KG1 (cell line): ENCODE measurements at regions not wholly inside any gene's neighbourhood (a gene's known extent, or its start where the extent isn't known, plus 50 kb on each side); places are given as distances from the start of the nearest gene placed in this dataset.

ENCODE experiments used
- DNase-seq: peaks from one replicate; lab custom pipeline; 2025; lab: John Stamatoyannopoulos, UW

- no peak for DNase-seq
Observed at GRCh38 chr4:42330002-42330592, 67.2 kb upstream of the SHISA3 start.

DNA sequence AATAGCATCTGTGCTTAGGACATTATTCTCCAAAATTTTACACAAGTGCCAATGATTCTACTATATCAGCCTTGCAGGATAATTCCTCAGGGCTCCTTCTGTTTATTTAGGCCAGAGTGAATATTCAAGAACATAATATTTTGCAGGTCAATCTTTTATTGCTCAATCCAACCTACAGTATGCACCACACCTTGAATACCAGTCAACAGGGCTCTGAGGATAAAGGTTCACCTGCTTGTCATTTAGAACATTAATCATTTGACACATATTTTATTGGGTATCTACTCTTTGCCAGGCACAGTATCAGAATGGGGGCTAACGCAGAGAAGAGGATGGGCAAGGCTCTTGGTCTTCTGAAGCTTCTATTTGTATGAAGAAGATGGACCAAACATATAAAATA, 66.2 kb upstream of the SHISA3 start:
- DNase-seq, result no peak

- DNase-seq, result no peak
Observed at GRCh38 chr4:42331914-42332368, 65.3 kb upstream of the SHISA3 start.

GRCh38 chr4:42339935-42340406, 57.3 kb upstream of the SHISA3 start:
- no peak for DNase-seq

GRCh38 chr4:42341518-42342026, 55.7 kb upstream of the SHISA3 start:
- DNase-seq, result no peak

GRCh38 chr4:42342459-42342858, 54.8 kb upstream of the SHISA3 start:
- DNase-seq, result no peak

DNA sequence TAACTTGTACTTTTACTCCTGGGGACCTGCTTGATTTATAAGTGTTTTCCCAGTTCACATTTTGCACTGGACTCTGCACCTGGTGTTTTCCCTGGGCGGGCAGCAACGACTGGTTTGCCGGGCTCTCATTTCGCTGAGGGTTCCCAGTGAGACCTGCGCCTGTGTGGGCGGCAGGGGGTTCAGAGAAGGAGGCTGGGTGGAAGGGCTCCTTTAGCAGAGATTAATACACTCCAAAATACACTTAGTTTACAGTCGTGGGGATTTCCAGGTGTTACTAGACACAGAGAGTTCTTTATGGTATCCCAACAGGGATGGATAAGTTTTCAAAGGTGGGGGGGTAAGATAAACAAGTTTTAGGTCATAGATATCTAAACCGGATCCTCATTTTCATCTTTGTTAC, 53.0 kb upstream of the SHISA3 start:
- no peak for DNase-seq

DNA sequence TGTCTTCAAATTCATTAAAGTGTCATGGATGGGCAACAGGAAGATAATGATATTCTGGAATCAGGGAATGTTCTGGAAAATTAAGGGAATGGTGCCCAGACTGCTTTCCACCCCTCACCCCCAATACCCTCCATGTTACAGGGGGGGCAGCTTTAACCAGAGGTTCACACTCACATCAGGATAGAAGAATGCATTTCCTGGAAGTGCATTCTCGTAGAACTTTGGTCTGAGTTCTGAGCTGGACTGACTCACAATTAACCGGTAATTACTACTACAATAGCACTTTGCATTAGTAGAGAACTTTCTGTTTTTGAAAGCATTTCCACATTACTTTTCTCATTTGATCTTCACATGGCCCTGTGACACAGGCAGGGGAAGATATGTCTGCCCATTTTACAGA, 52.5 kb upstream of the SHISA3 start:
- no peak for DNase-seq

GRCh38 chr4:42345962-42346544, 51.2 kb upstream of the SHISA3 start:
- no peak for DNase-seq

DNA sequence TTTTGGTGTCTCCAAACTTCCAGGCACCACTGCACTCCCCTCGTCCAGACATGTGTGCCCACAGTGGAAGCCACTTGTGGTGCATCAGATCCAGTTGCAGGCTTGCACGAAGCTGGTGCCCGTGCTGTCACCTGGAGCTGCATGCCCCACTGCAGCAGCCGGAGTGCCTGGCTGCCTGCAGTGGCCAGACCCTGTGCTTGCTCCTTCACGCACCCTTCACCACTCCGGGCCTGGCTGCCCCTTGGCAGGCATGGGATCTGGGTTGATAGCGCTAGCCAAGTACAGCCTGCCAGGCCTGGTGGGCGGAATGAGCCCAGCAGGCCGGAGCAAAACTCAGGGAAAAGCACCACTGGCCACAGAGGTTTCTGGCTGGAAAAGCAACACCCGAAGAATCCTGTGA, 50.2 kb upstream of the SHISA3 start:
- DNase-seq, result no peak
